ENCODE measurements at regions not wholly inside any gene's neighbourhood (a gene's known extent, or its start where the extent isn't known, plus 50 kb on each side); places are given as distances from the start of the nearest gene placed in this dataset.

DNA sequence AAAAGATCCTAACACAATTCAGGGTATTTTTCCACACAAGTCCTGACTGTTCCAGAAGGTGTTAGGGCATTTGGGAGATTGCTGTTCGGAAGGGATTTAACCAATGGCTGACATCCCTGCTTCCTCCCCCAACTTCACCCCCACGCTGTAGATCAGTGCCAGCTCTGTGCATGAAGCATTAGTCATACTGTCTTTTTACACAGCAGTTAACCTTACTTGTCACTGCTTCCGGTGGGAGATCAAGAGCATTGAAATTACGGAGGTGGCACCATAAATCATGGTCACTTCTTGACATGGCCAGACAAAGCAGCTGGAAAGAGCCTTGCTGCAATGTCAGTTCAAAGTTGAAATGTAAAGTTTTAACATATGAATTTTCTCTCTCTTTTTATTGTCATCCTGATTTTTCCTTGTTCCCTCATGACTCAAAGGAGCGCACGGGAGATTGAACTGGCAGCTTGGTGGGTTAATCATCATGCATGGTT, 70.2 kb downstream of the HRH4 start:
- DNase-seq: no peak

GRCh38 chr18:24534271-24534670, 73.8 kb downstream of the HRH4 start:
- Histone ChIP-seq H3K4me3 (ENCODE audit: insufficient read depth, low read depth, low read length) (no peak overlapping the region), H3K36me3 (replicated peaks; ENCODE audit: control insufficient read depth, insufficient read depth, low read length) (no peaks in the 10 kb centered on the region)

More for the DNA sequence above, 70.2 kb downstream of the HRH4 start:
- no peak overlapping the region for H3K4me3 ChIP-seq (ENCODE audit: insufficient read depth, low read depth, low read length)
- H3K27me3 ChIP-seq (ENCODE audit: control insufficient read depth, insufficient read depth, low read length): no peaks in the 10 kb centered on the region
- H3K36me3 ChIP-seq (replicated peaks; ENCODE audit: control insufficient read depth, insufficient read depth, low read length): no peaks in the 10 kb centered on the region

GRCh38 chr18:24534737-24535136, 74.3 kb downstream of the HRH4 start:
- Histone ChIP-seq H3K36me3 (replicated peaks; ENCODE audit: control insufficient read depth, insufficient read depth, low read length) (no peaks in the 10 kb centered on the region), H3K4me3 (ENCODE audit: insufficient read depth, low read depth, low read length) (no peak overlapping the region), H3K27me3 (ENCODE audit: control insufficient read depth, insufficient read depth, low read length) (no peaks in the 10 kb centered on the region)
- no peak for DNase-seq

More at GRCh38 chr18:24534271-24534670, 73.8 kb downstream of the HRH4 start:
- no peak for DNase-seq
- H3K27me3 ChIP-seq (ENCODE audit: control insufficient read depth, insufficient read depth, low read length): no peaks in the 10 kb centered on the region

DNA sequence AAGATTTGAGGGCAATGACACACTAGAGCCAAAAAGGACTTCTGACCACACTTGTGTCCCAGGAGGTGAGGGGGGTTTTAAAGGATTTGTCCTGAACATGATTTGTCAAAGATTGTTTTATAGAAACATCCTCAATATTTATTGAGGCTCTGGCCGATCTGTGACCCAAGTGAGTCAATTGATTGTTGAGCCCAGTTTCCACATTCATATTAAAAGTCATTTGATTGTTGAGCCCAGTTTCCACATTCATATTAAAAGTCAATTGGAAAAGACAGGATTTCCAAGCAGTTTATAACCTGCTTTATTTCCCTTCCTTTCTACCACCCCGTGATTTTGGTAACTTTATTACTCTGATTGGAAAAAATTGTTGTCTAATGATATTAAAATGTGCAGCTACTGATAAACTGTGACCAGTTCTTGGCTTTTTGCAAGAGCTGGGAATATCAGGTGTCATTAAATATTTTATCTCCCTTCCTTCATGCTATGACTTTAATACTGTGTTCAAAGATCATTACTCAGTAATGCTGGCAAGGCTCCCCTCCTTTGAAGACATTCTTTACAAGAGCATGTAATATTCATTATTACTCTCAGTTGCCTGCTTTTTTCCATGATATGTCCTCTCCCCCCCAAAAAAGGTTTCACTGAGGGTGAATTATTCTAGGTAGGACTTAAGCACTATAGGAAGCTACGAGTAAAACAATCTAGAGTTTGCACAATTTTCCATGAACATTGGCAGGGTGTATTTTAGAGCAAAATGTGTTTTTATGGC, 75.3 kb downstream of the HRH4 start:
- Histone ChIP-seq H3K4me3 (ENCODE audit: insufficient read depth, low read depth, low read length) (no peak overlapping the region), H3K36me3 (replicated peaks; ENCODE audit: control insufficient read depth, insufficient read depth, low read length) (no peaks in the 10 kb centered on the region)
- DNase-seq: no peak

DNA sequence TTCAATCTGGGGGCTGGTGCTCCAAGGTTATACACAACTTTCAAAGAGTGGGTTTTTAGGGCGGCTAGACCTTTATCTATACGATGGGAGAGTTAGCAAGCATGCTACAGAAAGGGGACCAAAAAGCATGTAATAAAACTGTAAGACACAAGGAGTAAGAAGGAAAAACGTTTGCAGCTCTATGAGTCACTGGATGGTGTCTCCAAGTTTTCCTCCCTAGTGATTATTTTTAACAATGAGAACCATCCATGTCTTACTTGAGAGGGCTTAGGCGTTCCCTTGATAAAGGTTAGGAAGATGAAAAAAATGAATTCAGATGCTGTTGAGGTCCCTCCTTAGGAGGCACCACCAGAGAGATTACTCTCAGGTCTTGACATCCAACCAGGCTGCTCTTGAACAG, 75.9 kb downstream of the HRH4 start:
- Histone ChIP-seq H3K4me3 (ENCODE audit: insufficient read depth, low read depth, low read length) (no peak overlapping the region), H3K36me3 (replicated peaks; ENCODE audit: control insufficient read depth, insufficient read depth, low read length) (no peaks in the 10 kb centered on the region), H3K27me3 (ENCODE audit: control insufficient read depth, insufficient read depth, low read length) (no peaks in the 10 kb centered on the region)
- DNase-seq: no peak

More for the DNA sequence above, 75.3 kb downstream of the HRH4 start:
- H3K27me3 ChIP-seq (ENCODE audit: control insufficient read depth, insufficient read depth, low read length): no peaks in the 10 kb centered on the region

GRCh38 chr18:24536834-24537233, 76.4 kb downstream of the HRH4 start:
- no peak overlapping the region for H3K4me3 ChIP-seq (ENCODE audit: insufficient read depth, low read depth, low read length)
- no peaks in the 10 kb centered on the region for H3K36me3 ChIP-seq (replicated peaks; ENCODE audit: control insufficient read depth, insufficient read depth, low read length)
- no peak for DNase-seq
- no peaks in the 10 kb centered on the region for H3K27me3 ChIP-seq (ENCODE audit: control insufficient read depth, insufficient read depth, low read length)

GRCh38 chr18:24538414-24539264, 78.2 kb downstream of the HRH4 start:
- Histone ChIP-seq H3K36me3 (replicated peaks; ENCODE audit: control insufficient read depth, insufficient read depth, low read length) (no peaks in the 10 kb centered on the region), H3K4me3 (ENCODE audit: insufficient read depth, low read depth, low read length) (no peak overlapping the region), H3K27me3 (ENCODE audit: control insufficient read depth, insufficient read depth, low read length) (no peaks in the 10 kb centered on the region)
- no peak for DNase-seq

DNA sequence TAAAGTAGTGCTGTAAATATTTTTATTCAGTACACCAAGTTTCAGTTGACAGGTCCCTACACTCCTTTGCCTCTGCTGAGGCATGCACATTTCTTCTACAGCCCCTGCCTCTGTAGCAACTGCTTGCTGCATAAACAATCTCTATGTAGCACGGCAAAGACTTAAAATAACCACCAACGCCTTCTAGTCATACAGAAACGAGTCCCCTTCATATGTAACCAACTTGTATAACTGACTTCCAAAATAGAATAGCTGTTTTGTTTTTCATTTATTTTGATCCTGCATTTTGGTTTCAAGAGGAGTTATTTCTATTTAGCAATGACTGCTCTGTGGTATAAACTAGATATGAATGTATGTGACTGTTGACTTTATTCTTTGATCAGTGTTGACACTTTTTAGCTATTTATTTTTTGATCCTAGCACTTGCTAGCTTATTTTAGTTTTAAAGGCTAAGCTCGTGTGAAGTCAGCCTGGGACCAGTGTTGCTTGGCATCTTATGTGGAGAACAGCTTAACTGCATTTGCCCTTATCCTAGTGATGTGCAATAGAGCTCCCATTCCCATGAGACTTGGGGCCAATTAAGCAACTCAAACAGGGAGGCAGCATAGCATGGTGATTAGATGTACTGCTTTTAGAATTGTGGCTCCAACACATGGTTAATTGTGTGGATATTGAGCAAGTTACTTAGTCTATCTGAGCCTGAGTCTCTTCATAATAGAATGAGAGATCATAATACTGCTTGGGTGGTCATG, 79.6 kb downstream of the HRH4 start:
- no peak overlapping the region for H3K4me3 ChIP-seq (ENCODE audit: insufficient read depth, low read depth, low read length)
- H3K36me3 ChIP-seq (replicated peaks; ENCODE audit: control insufficient read depth, insufficient read depth, low read length): no peaks in the 10 kb centered on the region
- H3K27me3 ChIP-seq (ENCODE audit: control insufficient read depth, insufficient read depth, low read length): no peaks in the 10 kb centered on the region
- DNase-seq: no peak

DNA sequence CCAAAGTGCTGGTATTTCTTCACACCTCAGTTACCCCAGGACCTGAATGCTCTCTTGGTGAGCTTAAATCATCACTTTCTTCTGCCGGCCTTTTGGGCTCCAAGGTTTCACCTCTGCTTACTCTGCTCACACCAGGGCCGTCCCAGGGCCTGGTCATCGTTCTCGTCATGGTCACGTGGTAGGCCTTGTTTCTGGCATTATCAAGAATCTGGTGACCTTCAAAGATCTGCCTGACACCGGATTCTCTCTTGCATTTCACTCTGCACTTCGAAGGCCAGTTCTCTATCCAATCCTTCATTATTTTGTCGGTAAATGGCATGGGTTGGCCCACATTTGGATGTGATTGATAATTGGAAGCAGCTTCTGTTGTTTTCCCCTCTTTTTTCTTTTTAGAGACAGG, 80.5 kb downstream of the HRH4 start:
- DNase-seq: no peak
- Histone ChIP-seq H3K27me3 (ENCODE audit: control insufficient read depth, insufficient read depth, low read length) (no peaks in the 10 kb centered on the region), H3K36me3 (replicated peaks; ENCODE audit: control insufficient read depth, insufficient read depth, low read length) (no peaks in the 10 kb centered on the region), H3K4me3 (ENCODE audit: insufficient read depth, low read depth, low read length) (no peak overlapping the region)

DNA sequence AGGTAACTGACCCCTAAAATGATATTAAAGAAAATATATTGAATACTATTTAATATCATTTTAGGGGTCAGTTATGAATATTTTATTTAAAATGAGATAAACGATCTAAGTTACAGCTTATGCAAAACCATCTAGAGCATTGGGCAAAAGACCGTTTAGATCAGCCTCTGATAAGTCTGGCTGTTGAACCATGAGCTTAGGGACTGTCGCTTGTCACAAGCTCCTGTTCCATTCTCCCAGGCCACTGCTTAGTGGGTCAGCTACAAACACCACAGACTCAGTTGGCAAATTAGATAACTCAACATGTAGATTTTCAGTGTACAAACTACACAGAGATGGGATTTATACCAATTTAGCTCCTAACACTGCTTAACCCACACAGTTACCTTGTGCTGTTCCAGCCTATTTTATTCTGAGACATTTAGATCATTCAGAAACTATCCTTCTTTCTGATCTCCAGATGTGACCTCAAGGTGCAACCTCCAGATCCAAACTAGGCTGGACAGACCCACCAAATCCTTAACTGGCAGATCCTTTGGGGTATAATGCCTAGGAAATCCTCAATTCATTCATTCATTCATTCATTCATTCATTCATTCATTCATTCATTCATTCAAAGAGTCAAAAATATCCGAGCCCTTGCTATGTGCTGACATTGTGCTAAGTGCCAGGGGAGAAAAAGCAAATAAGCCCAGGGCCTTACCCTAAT, 82.8 kb downstream of the HRH4 start:
- no peak overlapping the region for H3K4me3 ChIP-seq (ENCODE audit: insufficient read depth, low read depth, low read length)
- DNase-seq: no peak
- no peaks in the 10 kb centered on the region for H3K27me3 ChIP-seq (ENCODE audit: control insufficient read depth, insufficient read depth, low read length)
- no peaks in the 10 kb centered on the region for H3K36me3 ChIP-seq (replicated peaks; ENCODE audit: control insufficient read depth, insufficient read depth, low read length)

DNA sequence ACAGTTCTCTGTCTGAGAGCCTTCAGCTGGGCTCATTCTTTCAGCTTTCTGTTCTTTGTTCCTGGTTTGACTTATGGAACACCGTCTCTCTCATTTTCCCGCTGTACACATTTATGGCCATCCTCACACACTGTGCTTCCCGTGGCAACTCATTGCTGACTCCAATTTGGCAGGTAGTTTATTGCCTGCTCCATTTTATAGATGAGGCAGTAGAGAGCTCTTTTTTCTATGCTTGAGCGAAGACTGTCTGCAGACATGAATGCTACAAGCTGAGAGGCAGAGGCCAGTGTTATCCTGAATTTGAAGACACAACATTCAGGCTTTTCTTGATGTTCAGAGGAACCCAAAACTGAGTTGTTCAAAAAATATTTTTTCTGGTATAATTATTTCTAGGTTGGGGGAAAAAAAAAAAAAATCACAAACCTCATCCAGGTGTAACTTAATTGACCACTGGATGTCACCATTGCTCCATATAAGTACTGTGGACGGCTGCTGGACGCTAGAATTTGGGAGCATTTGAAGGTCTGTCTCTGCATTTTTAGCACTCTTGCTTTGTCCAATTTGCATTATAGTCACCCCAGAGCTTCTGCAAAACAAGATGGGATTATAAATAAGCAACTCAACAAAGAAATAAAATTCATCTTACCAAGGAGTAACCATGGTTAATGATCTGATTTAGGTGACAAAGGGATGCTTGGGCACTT, 83.5 kb downstream of the HRH4 start:
- DNase-seq: peak; percentile 17
- no peak overlapping the region for H3K4me3 ChIP-seq (ENCODE audit: insufficient read depth, low read depth, low read length)
- H3K27me3 ChIP-seq (ENCODE audit: control insufficient read depth, insufficient read depth, low read length): no peaks in the 10 kb centered on the region
- H3K36me3 ChIP-seq (replicated peaks; ENCODE audit: control insufficient read depth, insufficient read depth, low read length): no peaks in the 10 kb centered on the region

- no peak overlapping the region for H3K4me3 ChIP-seq (ENCODE audit: insufficient read depth, low read depth, low read length)
- no peaks in the 10 kb centered on the region for H3K36me3 ChIP-seq (replicated peaks; ENCODE audit: control insufficient read depth, insufficient read depth, low read length)
- no peaks in the 10 kb centered on the region for H3K27me3 ChIP-seq (ENCODE audit: control insufficient read depth, insufficient read depth, low read length)
- DNase-seq: no peak
Observed at GRCh38 chr18:24544949-24545348, 84.5 kb downstream of the HRH4 start.

DNA sequence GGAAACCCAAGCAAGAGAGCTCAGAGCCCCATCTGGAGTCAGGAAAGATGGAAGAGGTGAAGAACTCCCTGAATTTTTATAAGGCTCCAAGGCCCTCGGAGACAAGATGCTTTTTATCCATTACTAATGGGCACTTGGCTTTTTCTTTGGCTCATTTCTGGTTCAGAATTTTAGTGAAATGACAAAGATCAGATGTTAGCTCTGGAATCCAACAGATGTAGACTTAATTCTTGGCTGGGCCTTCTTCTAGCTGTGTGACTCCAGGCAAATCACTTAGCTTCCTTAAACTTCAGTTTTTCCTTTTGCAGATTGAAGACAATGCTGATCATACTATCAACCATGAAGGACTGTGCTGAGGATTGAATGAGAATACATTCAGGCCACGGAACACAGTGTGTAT, 85.2 kb downstream of the HRH4 start:
- Histone ChIP-seq H3K4me3 (ENCODE audit: insufficient read depth, low read depth, low read length) (no peak overlapping the region), H3K36me3 (replicated peaks; ENCODE audit: control insufficient read depth, insufficient read depth, low read length) (no peaks in the 10 kb centered on the region), H3K27me3 (ENCODE audit: control insufficient read depth, insufficient read depth, low read length) (no peaks in the 10 kb centered on the region)
- no peak for DNase-seq

Data from H7 (cell line).